Parathyroid adenoma (tissue), 2 donors: ENCODE measurements at regions not wholly inside any gene's neighbourhood (a gene's known extent, or its start where the extent isn't known, plus 50 kb on each side); places are given as distances from the start of the nearest gene placed in this dataset.

Experiments used
- H2AFZ ChIP-seq: fragments of 300-600 bp; sonication (generic); one replicate; pipeline ENCODE4 v1.7.0; 2017; ENCODE audit warnings: antibody characterized with exemption, mild to moderate bottlenecking
- H3K27ac ChIP-seq: fragments of 300-600 bp; sonication (generic); one replicate; pipeline ENCODE4 v1.7.0; 2017
- H3K27me3 ChIP-seq: fragments of 300-600 bp; sonication (generic); one replicate; pipeline ENCODE4 v1.7.0; 2017; ENCODE audit warnings: low read length; ENCODE audit not compliant: control insufficient read depth, insufficient read depth
- H3K36me3 ChIP-seq: fragments of 300-600 bp; sonication (generic); one replicate; pipeline ENCODE4 v1.7.0; 2017; ENCODE audit warnings: low read length; ENCODE audit not compliant: control insufficient read depth, insufficient read depth
- H3K4me1 ChIP-seq: fragments of 300-600 bp; sonication (generic); one replicate; pipeline ENCODE4 v1.7.0; 2017; ENCODE audit warnings: control low read depth
- H3K4me2 ChIP-seq: fragments of 300-600 bp; sonication (generic); one replicate; pipeline ENCODE4 v1.7.0; 2017; ENCODE audit warnings: low read length
- H3K4me3 ChIP-seq: fragments of 300-600 bp; sonication (generic); one replicate; pipeline ENCODE4 v1.7.0; 2017; ENCODE audit warnings: low read depth, low read length
- H3K79me2 ChIP-seq: fragments of 300-600 bp; sonication (generic); one replicate; pipeline ENCODE4 v1.7.0; 2017; ENCODE audit warnings: control low read depth
- H3K9ac ChIP-seq: fragments of 300-600 bp; sonication (generic); one replicate; pipeline ENCODE4 v1.7.0; 2017; ENCODE audit warnings: mild to moderate bottlenecking
- H3K9me3 ChIP-seq: fragments of 300-600 bp; sonication (generic); one replicate; pipeline ENCODE4 v1.7.0; 2017; ENCODE audit warnings: low read length; ENCODE audit not compliant: control insufficient read depth
- TF ChIP-seq, protein P1 (sequence below): fragments of 300-600 bp; sonication (generic); IDR thresholded peaks from one replicate; pipeline ENCODE4 v1.7.0; 2017; ENCODE audit warnings: antibody characterized with exemption, mild to moderate bottlenecking
- donor health status: primary hyperparathyroidism.

GRCh38 chr5:13331585-13331984, 612.9 kb downstream of the DNAH5 start:
- Histone ChIP-seq H3K4me1 (no peaks in the 10 kb centered on the region), H3K36me3 (no peaks in the 10 kb centered on the region), H3K27me3 (no peaks in the 10 kb centered on the region), H2AFZ (no peak overlapping the region), H3K9ac (no peak overlapping the region), H3K27ac (no peak overlapping the region), H3K4me2 (no peak overlapping the region), H3K9me3 (no peaks in the 10 kb centered on the region), H3K4me3 (no peak overlapping the region), H3K79me2 (no peaks in the 10 kb centered on the region)
- TF ChIP-seq, protein P1, sequence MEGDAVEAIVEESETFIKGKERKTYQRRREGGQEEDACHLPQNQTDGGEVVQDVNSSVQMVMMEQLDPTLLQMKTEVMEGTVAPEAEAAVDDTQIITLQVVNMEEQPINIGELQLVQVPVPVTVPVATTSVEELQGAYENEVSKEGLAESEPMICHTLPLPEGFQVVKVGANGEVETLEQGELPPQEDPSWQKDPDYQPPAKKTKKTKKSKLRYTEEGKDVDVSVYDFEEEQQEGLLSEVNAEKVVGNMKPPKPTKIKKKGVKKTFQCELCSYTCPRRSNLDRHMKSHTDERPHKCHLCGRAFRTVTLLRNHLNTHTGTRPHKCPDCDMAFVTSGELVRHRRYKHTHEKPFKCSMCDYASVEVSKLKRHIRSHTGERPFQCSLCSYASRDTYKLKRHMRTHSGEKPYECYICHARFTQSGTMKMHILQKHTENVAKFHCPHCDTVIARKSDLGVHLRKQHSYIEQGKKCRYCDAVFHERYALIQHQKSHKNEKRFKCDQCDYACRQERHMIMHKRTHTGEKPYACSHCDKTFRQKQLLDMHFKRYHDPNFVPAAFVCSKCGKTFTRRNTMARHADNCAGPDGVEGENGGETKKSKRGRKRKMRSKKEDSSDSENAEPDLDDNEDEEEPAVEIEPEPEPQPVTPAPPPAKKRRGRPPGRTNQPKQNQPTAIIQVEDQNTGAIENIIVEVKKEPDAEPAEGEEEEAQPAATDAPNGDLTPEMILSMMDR: no peak

- TF ChIP-seq, protein P1: no peak
- no peak overlapping the region for H2AFZ ChIP-seq
Measured at GRCh38 chr5:13328316-13328715, 616.2 kb downstream of the DNAH5 start.

DNA sequence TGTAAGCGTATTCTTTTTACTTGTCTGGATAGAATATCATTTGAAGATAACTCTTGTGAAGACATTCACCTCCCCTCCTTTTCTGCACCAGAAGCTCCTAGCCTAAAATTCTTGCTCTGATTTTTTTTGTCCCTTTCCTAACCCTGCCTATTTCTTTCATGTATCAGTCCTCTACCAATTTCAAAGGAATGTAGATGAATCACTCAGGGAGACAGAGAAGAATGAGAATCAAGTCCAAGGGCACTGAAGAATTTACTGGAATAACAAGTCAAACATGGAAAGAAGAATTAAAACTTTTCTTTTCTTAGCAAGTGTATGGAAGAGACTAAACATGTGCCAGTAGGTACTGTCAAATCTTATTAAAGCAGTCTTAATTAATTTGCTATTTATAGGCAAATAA, 618.7 kb downstream of the DNAH5 start:
- Histone ChIP-seq H3K79me2 (no peaks in the 10 kb centered on the region), H3K4me2 (no peak overlapping the region), H3K4me1 (no peaks in the 10 kb centered on the region), H3K4me3 (no peak overlapping the region), H3K9me3 (no peaks in the 10 kb centered on the region), H3K36me3 (no peaks in the 10 kb centered on the region), H3K27me3 (no peaks in the 10 kb centered on the region), H2AFZ (no peak overlapping the region), H3K27ac (no peak overlapping the region), H3K9ac (no peak overlapping the region)
- TF ChIP-seq, protein P1: no peak

More at GRCh38 chr5:13328316-13328715, 616.2 kb downstream of the DNAH5 start:
- Histone ChIP-seq H3K27me3 (no peaks in the 10 kb centered on the region), H3K4me2 (no peak overlapping the region), H3K9me3 (no peaks in the 10 kb centered on the region), H3K4me1 (no peaks in the 10 kb centered on the region), H3K9ac (no peak overlapping the region), H3K79me2 (no peaks in the 10 kb centered on the region), H3K27ac (no peak overlapping the region), H3K36me3 (no peaks in the 10 kb centered on the region), H3K4me3 (no peak overlapping the region)

DNA sequence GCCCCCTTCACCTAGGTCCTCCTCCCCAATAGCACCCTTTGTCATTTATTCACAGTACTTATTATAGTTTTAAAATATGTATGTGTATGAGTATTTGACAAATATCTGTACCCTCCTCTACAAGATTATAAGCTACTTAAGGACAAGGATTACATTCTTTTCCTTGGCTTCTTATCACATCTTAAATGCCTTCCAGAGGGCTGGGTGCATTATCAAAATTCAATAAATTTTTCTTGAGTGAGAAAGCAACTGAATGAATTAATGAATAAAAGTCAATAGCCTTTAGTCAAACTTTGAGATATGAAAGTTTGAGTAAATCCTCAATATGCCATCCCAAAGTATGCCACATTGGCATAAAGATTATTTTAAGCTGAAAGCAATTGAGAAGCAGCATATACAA, 621.7 kb downstream of the DNAH5 start:
- TF ChIP-seq, protein P1: no peak
- H3K4me1 ChIP-seq: no peaks in the 10 kb centered on the region
- no peaks in the 10 kb centered on the region for H3K36me3 ChIP-seq
- H3K27me3 ChIP-seq: no peaks in the 10 kb centered on the region
- no peaks in the 10 kb centered on the region for H3K9me3 ChIP-seq
- no peak overlapping the region for H3K9ac ChIP-seq
- H3K79me2 ChIP-seq: no peaks in the 10 kb centered on the region
- no peak overlapping the region for H3K27ac ChIP-seq
- H3K4me3 ChIP-seq: no peak overlapping the region
- no peak overlapping the region for H3K4me2 ChIP-seq
- H2AFZ ChIP-seq: no peak overlapping the region

GRCh38 chr5:13317654-13318053, 626.8 kb downstream of the DNAH5 start:
- H3K4me1 ChIP-seq: no peaks in the 10 kb centered on the region
- no peak overlapping the region for H3K27ac ChIP-seq
- H3K9ac ChIP-seq: no peak overlapping the region
- no peak overlapping the region for H3K4me2 ChIP-seq
- H3K36me3 ChIP-seq: no peaks in the 10 kb centered on the region
- H2AFZ ChIP-seq: no peak overlapping the region
- TF ChIP-seq, protein P1: no peak
- H3K79me2 ChIP-seq: no peaks in the 10 kb centered on the region
- H3K27me3 ChIP-seq: no peaks in the 10 kb centered on the region
- H3K4me3 ChIP-seq: no peak overlapping the region
- no peaks in the 10 kb centered on the region for H3K9me3 ChIP-seq
